DOHH2 (cell line): ENCODE measurements at regions not wholly inside any gene's neighbourhood (a gene's known extent, or its start where the extent isn't known, plus 50 kb on each side); places are given as distances from the start of the nearest gene placed in this dataset.

ENCODE experiments used
- H3F3A ChIP-seq: fragments of 200-600 bp; sonication (generic), shearing (Covaris generic); 2 replicates; pipeline ENCODE4 v1.6.0; 2016; ENCODE audit warnings: antibody characterized with exemption, mild to moderate bottlenecking; ENCODE audit not compliant: control insufficient read depth, insufficient read depth
- H3K27ac ChIP-seq: fragments of 200-600 bp; sonication (generic); 2 replicates; pipeline ENCODE4 v1.5.1; 2014; ENCODE audit warnings: low read depth, mild to moderate bottlenecking, low read length, moderate library complexity
- H3K27me3 ChIP-seq: fragments of 200-600 bp; sonication (generic); 2 replicates; pipeline ENCODE4 v1.6.1; 2014; ENCODE audit warnings: mild to moderate bottlenecking, low read length, mixed read lengths; ENCODE audit not compliant: control insufficient read depth
- H3K36me3 ChIP-seq: fragments of 200-600 bp; sonication (generic); 2 replicates; pipeline ENCODE4 v1.6.1; 2014; ENCODE audit warnings: mild to moderate bottlenecking, low read length, moderate library complexity, mixed read lengths; ENCODE audit not compliant: control insufficient read depth
- H3K4me1 ChIP-seq: fragments of 200-600 bp; sonication (generic); 2 replicates; pipeline ENCODE4 v1.6.1; 2014; ENCODE audit warnings: mild to moderate bottlenecking, low read length, mixed read lengths; ENCODE audit not compliant: control insufficient read depth
- H3K4me2 ChIP-seq: fragments of 200-600 bp; sonication (generic); 2 replicates; pipeline ENCODE4 v1.6.0; 2014; ENCODE audit warnings: mild to moderate bottlenecking, low read length, moderate library complexity
- H3K4me3 ChIP-seq: fragments of 200-600 bp; sonication (generic); 2 replicates; pipeline ENCODE4 v1.5.1; 2014; ENCODE audit warnings: mild to moderate bottlenecking, low read length, mixed read lengths
- H3K79me2 ChIP-seq: fragments of 200-600 bp; sonication (generic); 2 replicates; pipeline ENCODE4 v1.6.1; 2014; ENCODE audit warnings: mild to moderate bottlenecking, low read length, mixed read lengths; ENCODE audit not compliant: control insufficient read depth
- H3K9me2 ChIP-seq: fragments of 200-600 bp; sonication (generic); replicated peaks from 2 replicates; pipeline ENCODE4 v1.6.1; 2014; ENCODE audit warnings: mild to moderate bottlenecking, low read length, mixed read lengths; ENCODE audit not compliant: control insufficient read depth
- H3K9me3 ChIP-seq: fragments of 200-600 bp; sonication (generic); 2 replicates; pipeline ENCODE4 v1.6.1; 2014; ENCODE audit warnings: antibody characterized with exemption, low read length, mixed read lengths; ENCODE audit not compliant: control insufficient read depth, insufficient read depth
- H4K20me1 ChIP-seq: fragments of 200-600 bp; sonication (generic); 2 replicates; pipeline ENCODE4 v1.6.0; 2014; ENCODE audit warnings: low read depth, mild to moderate bottlenecking, antibody characterized with exemption, low read length, moderate library complexity; ENCODE audit not compliant: control insufficient read depth, insufficient read depth
- CTCF ChIP-seq: fragments of 200-600 bp; sonication (generic); IDR thresholded peaks from one replicate; pipeline ENCODE4 v1.5.1; 2014; ENCODE audit warnings: antibody characterized with exemption, mild to moderate bottlenecking, low read depth, low read length; ENCODE audit not compliant: poor library complexity, severe bottlenecking
- EZH2phosphoT487 ChIP-seq: fragments of 200-600 bp; sonication (generic); IDR thresholded peaks from 2 replicates; pipeline ENCODE4 v1.6.1; 2017; ENCODE audit warnings: borderline replicate concordance, mild to moderate bottlenecking, antibody characterized with exemption, low read length, moderate library complexity, mixed read lengths

- no peaks in the 10 kb centered on the region for H3K79me2 ChIP-seq
- no peaks in the 10 kb centered on the region for H4K20me1 ChIP-seq
- TF ChIP-seq EZH2phosphoT487, result no peak
- no peak for TF ChIP-seq CTCF
- H3K27ac ChIP-seq, result no peak overlapping the region
- H3K4me1 ChIP-seq, result no peaks in the 10 kb centered on the region
- no peak overlapping the region for H3K4me3 ChIP-seq
- H3K9me2 ChIP-seq, result no peaks in the 10 kb centered on the region
- no peaks in the 10 kb centered on the region for H3K9me3 ChIP-seq
- peaks cover 2% of the 10 kb centered on the region; the same call in 1 of the 2 replicates for H3K27me3 ChIP-seq
- no peaks in the 10 kb centered on the region for H3F3A ChIP-seq
- no peaks in the 10 kb centered on the region for H3K36me3 ChIP-seq
- no peak overlapping the region for H3K4me2 ChIP-seq
These were observed 62.1 kb downstream of the OTOR start for GRCh38 chr20:16810216-16810615.

GRCh38 chr20:16816192-16816591 is 68.0 kb downstream of the OTOR start:
- Histone ChIP-seq H3K79me2 (no peaks in the 10 kb centered on the region), H3K4me1 (no peaks in the 10 kb centered on the region), H3K4me2 (no peak overlapping the region), H3K27ac (no peak overlapping the region), H4K20me1 (no peaks in the 10 kb centered on the region), H3K9me3 (no peaks in the 10 kb centered on the region), H3K9me2 (no peaks in the 10 kb centered on the region), H3K27me3 (peaks cover 6% of the 10 kb centered on the region; the same call in 1 of the 2 replicates), H3K36me3 (no peaks in the 10 kb centered on the region), H3F3A (no peaks in the 10 kb centered on the region), H3K4me3 (no peak overlapping the region)
- TF ChIP-seq CTCF (no peak), EZH2phosphoT487 (no peak)

DNA sequence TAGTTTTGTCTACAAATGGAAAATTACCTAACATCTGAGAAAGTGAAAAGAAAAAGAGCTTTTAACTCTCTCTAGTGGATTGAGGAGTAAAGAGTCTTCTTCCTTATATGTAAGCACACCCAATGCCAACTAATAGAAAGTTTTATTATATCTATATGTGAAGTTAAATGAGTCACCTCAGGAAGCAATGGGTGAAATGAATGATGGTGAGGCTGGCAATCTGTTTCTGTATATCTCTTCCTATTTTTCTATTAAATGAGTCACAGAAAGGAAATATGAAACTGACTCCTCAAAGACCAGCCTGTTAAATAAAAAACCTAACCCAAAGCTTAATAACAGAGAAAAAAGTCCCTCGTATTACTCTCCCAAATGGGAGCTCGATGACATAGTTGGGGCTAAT is 71.3 kb downstream of the OTOR start:
- Histone ChIP-seq H3K4me1 (no peaks in the 10 kb centered on the region), H3K36me3 (no peaks in the 10 kb centered on the region), H3K4me2 (no peak overlapping the region), H3F3A (no peaks in the 10 kb centered on the region), H3K9me2 (no peaks in the 10 kb centered on the region), H3K27me3 (peaks cover 6% of the 10 kb centered on the region; the same call in 1 of the 2 replicates), H3K79me2 (no peaks in the 10 kb centered on the region), H4K20me1 (no peaks in the 10 kb centered on the region), H3K4me3 (no peak overlapping the region), H3K9me3 (no peaks in the 10 kb centered on the region), H3K27ac (no peak overlapping the region)
- TF ChIP-seq EZH2phosphoT487 (no peak), CTCF (no peak)
